IMR-90 (cell line): ENCODE measurements at regions not wholly inside any gene's neighbourhood (a gene's known extent, or its start where the extent isn't known, plus 50 kb on each side); places are given as distances from the start of the nearest gene placed in this dataset.

Experiments used
- ATAC-seq: fragments of 200-7000 bp; cut with Tn5 transposase; 2 replicates; pipeline ENCODE4 v1.9.1; 2020; ENCODE audit warnings: low read depth, mild to moderate bottlenecking, moderate library complexity
- BruUV-seq: library from RNA; stranded (reverse); fragments of 400-500 nt; replicated peaks from 2 replicates; lab custom pipeline; 2021; lab: Mats Ljungman, UMichigan
- CTCF ChIA-PET: fragments of 300-600 bp; formaldehyde crosslinking; extraction: SDS; loops from one replicate; lab custom pipeline; 2021; ENCODE audit warnings: antibody characterized with exemption; lab: Yijun Ruan, JAX
- POLR2A ChIA-PET: fragments of 300-600 bp; sonication (Branson Sonifier 250); formaldehyde crosslinking; loops from one replicate; lab custom pipeline; 2022; ENCODE audit warnings: antibody characterized with exemption; ENCODE audit not compliant: unreplicated experiment; lab: Charles Lee
- DNase-seq: peaks from one replicate; pipeline ENCODE4 v3.0.0; 2013
- H2AFZ ChIP-seq: replicated peaks from 2 replicates; pipeline ENCODE3; 2013; ENCODE audit warnings: low read length, mild to moderate bottlenecking; ENCODE audit not compliant: poor library complexity
- H2AK5ac ChIP-seq: 2 replicates; pipeline ENCODE4 v1.6.1; 2013; ENCODE audit warnings: low read depth, low read length, inconsistent platforms
- H2AK9ac ChIP-seq: replicated peaks from 2 replicates; pipeline ENCODE3; 2013; ENCODE audit warnings: mild to moderate bottlenecking, low read depth, low read length, moderate library complexity; ENCODE audit not compliant: poor library complexity
- H2BK120ac ChIP-seq: 2 replicates; pipeline ENCODE4 v1.6.1; 2013; ENCODE audit warnings: low read depth, low read length, inconsistent platforms
- H2BK15ac ChIP-seq: 3 replicates; pipeline ENCODE4 v1.6.1; 2013; ENCODE audit warnings: low read depth, low read length, inconsistent platforms
- H2BK20ac ChIP-seq: 2 replicates; pipeline ENCODE4 v1.6.1; 2013; ENCODE audit warnings: low read depth, mild to moderate bottlenecking, inconsistent platforms, low read length, moderate library complexity
- H2BK5ac ChIP-seq: 2 replicates; pipeline ENCODE4 v1.6.1; 2013; ENCODE audit warnings: mild to moderate bottlenecking, low read depth, low read length, inconsistent platforms; ENCODE audit not compliant: poor library complexity, severe bottlenecking
- H3K14ac ChIP-seq: replicated peaks from 2 replicates; pipeline ENCODE4 v1.6.1; 2013; ENCODE audit warnings: low read depth, low read length, inconsistent platforms
- H3K18ac ChIP-seq: 2 replicates; pipeline ENCODE4 v1.6.1; 2013; ENCODE audit warnings: low read depth, low read length, control low read depth
- H3K23ac ChIP-seq: 2 replicates; pipeline ENCODE4 v1.6.1; 2013; ENCODE audit warnings: low read depth, low read length, inconsistent platforms
- H3K27ac ChIP-seq: 2 replicates; pipeline ENCODE4 v1.5.1; 2013; ENCODE audit warnings: mild to moderate bottlenecking, control low read depth, low read length; ENCODE audit not compliant: insufficient read depth
- H3K27me3 ChIP-seq: 2 replicates; pipeline ENCODE4 v1.6.1; 2013; ENCODE audit warnings: low read length; ENCODE audit not compliant: control insufficient read depth, insufficient read depth
- H3K36me3 ChIP-seq: 2 replicates; pipeline ENCODE4 v1.6.1; 2013; ENCODE audit warnings: low read length, mixed read lengths; ENCODE audit not compliant: control insufficient read depth, insufficient read depth
- H3K4ac ChIP-seq: 2 replicates; pipeline ENCODE4 v1.6.1; 2013; ENCODE audit warnings: low read depth, low read length, inconsistent platforms
- H3K4me1 ChIP-seq: 2 replicates; pipeline ENCODE4 v1.6.1; 2013; ENCODE audit warnings: low read length, mixed read lengths; ENCODE audit not compliant: control insufficient read depth, insufficient read depth
- H3K4me2 ChIP-seq: 2 replicates; pipeline ENCODE4 v1.6.1; 2013; ENCODE audit warnings: low read depth, mild to moderate bottlenecking, control low read depth, low read length, moderate library complexity
- H3K4me3 ChIP-seq: 2 replicates; pipeline ENCODE4 v1.5.1; 2013; ENCODE audit warnings: low read depth, mild to moderate bottlenecking, control low read depth, low read length, moderate library complexity; ENCODE audit not compliant: insufficient read depth
- H3K56ac ChIP-seq: 2 replicates; pipeline ENCODE4 v1.6.1; 2013; ENCODE audit warnings: low read length, inconsistent platforms; ENCODE audit not compliant: insufficient read depth; ENCODE audit errors: extremely low read depth
- H3K79me1 ChIP-seq, 2 experiments: 2 replicates each; pipeline ENCODE4 v1.6.1; 2013; ENCODE audit warnings: low read length in 2 of 2, inconsistent platforms in 1 of 2, low read depth in 1 of 2
- H3K9ac ChIP-seq: 2 replicates; pipeline ENCODE4 v1.6.1; 2013; ENCODE audit warnings: low read depth, low read length, control low read depth
- H3K9me1 ChIP-seq: 2 replicates; pipeline ENCODE4 v1.6.1; 2013; ENCODE audit warnings: low read length, inconsistent platforms; ENCODE audit not compliant: insufficient read depth
- H3K9me3 ChIP-seq: 2 replicates; pipeline ENCODE4 v1.6.1; 2013; ENCODE audit warnings: low read length; ENCODE audit not compliant: control insufficient read depth, insufficient read depth
- H4K20me1 ChIP-seq: 2 replicates; pipeline ENCODE4 v1.6.1; 2013; ENCODE audit warnings: low read length, inconsistent platforms; ENCODE audit not compliant: insufficient read depth
- H4K5ac ChIP-seq: 2 replicates; pipeline ENCODE4 v1.6.1; 2013; ENCODE audit warnings: mild to moderate bottlenecking, low read depth, low read length, control low read depth
- H4K8ac ChIP-seq, 2 experiments: 2 replicates each; pipeline ENCODE4 v1.6.1; 2013; ENCODE audit warnings: low read depth in 2 of 2, low read length in 2 of 2, control low read depth in 1 of 2, inconsistent platforms in 1 of 2
- H4K91ac ChIP-seq: 2 replicates; pipeline ENCODE4 v1.6.1; 2013; ENCODE audit warnings: low read depth, low read length, inconsistent platforms; ENCODE audit not compliant: insufficient read depth
- BHLHE40 ChIP-seq: fragments of 150-350 bp; IDR thresholded peaks from 2 replicates; pipeline ENCODE4 v1.6.1; 2016; ENCODE audit warnings: mild to moderate bottlenecking, low read depth, low read length
- CEBPB ChIP-seq: IDR thresholded peaks from 2 replicates; pipeline ENCODE4 v1.6.1; 2012; ENCODE audit warnings: low read depth, low read length, improper control_type of control experiment
- CHD1 ChIP-seq: IDR thresholded peaks from 2 replicates; pipeline ENCODE4 v1.6.1; 2012; ENCODE audit warnings: low read depth, low read length, improper control_type of control experiment
- FOS ChIP-seq: fragments of 150-350 bp; IDR thresholded peaks from 2 replicates; pipeline ENCODE4 v1.6.1; 2016; ENCODE audit warnings: low read depth, low read length
- MAFK ChIP-seq: IDR thresholded peaks from 2 replicates; pipeline ENCODE4 v1.6.1; 2012; ENCODE audit warnings: low read depth, low read length, improper control_type of control experiment
- MAZ ChIP-seq: IDR thresholded peaks from 2 replicates; pipeline ENCODE4 v1.6.1; 2012; ENCODE audit warnings: low read depth, mild to moderate bottlenecking, low read length, improper control_type of control experiment, moderate library complexity, borderline replicate concordance
- MXI1 ChIP-seq: IDR thresholded peaks from 2 replicates; pipeline ENCODE4 v1.6.1; 2012; ENCODE audit warnings: low read depth, mild to moderate bottlenecking, low read length, moderate library complexity, borderline replicate concordance
- NFE2L2 ChIP-seq: fragments of 150-350 bp; IDR thresholded peaks from 2 replicates; pipeline ENCODE4 v1.6.1; 2016; ENCODE audit warnings: low read depth, mild to moderate bottlenecking, low read length
- POLR2A ChIP-seq: IDR thresholded peaks from 2 replicates; pipeline ENCODE4 v1.6.1; 2012; ENCODE audit warnings: mild to moderate bottlenecking, low read depth, low read length
- RAD21 ChIP-seq: IDR thresholded peaks from 2 replicates; pipeline ENCODE4 v1.6.1; 2012; ENCODE audit warnings: low read length, improper control_type of control experiment
- RCOR1 ChIP-seq: IDR thresholded peaks from 2 replicates; pipeline ENCODE4 v1.6.1; 2012; ENCODE audit warnings: mild to moderate bottlenecking, low read length, improper control_type of control experiment; ENCODE audit not compliant: insufficient replicate concordance
- RFX5 ChIP-seq: IDR thresholded peaks from 2 replicates; pipeline ENCODE4 v1.8.0; 2012; ENCODE audit warnings: low read depth, mild to moderate bottlenecking, low read length, moderate library complexity
- SMC3 ChIP-seq: fragments of 150-350 bp; IDR thresholded peaks from 2 replicates; pipeline ENCODE4 v1.6.1; 2016; ENCODE audit warnings: low read depth, mild to moderate bottlenecking, antibody characterized with exemption, low read length, moderate library complexity
- USF2 ChIP-seq: fragments of 150-350 bp; IDR thresholded peaks from 2 replicates; pipeline ENCODE4 v1.6.1; 2017; ENCODE audit warnings: mild to moderate bottlenecking, antibody characterized with exemption, low read length, low read depth
- WGBS, 2 experiments: methylation state at CpG; one replicate each; pipeline versions ENCODE4 v1.1.5 to v1.1.7; 2013; ENCODE audit warnings: missing lambda C conversion rate in 2 of 2; ENCODE audit not compliant: insufficient read length in 1 of 2; ENCODE audit errors: extremely low coverage in 2 of 2; 5-methylcytosine and 5-hydroxymethylcytosine counted together
- dilution Hi-C: fragments of 300-500 bp; cut with HindIII; formaldehyde crosslinking; loops from one replicate; pipeline ENCODE4 v1.14.3; 2018; ENCODE audit warnings: low sequenced_read_pairs; ENCODE audit not compliant: unreplicated experiment
- in situ Hi-C: fragments of 300-500 bp; cut with MboI; formaldehyde crosslinking; loops from 3 replicates; pipeline ENCODE4 v1.14.3; 2019; ENCODE audit warnings: low sequenced_read_pairs, inconsistent platforms, mixed read lengths
- intact Hi-C: fragments of 100-400 bp; cut with micrococcal nuclease; formaldehyde crosslinking; loops from 2 replicates; pipeline ENCODE4 v1.10.0; 2022
- TF ChIP-seq, protein P1 (sequence below): fragments of 150-350 bp; IDR thresholded peaks from 2 replicates; pipeline ENCODE4 v1.6.1; 2016; ENCODE audit warnings: low read depth, mild to moderate bottlenecking, low read length, moderate library complexity, borderline replicate concordance
- TF ChIP-seq, protein P2 (sequence below): conservative IDR thresholded peaks from 2 replicates; pipeline ENCODE4 v1.5.1; 2012; ENCODE audit warnings: mild to moderate bottlenecking, low read depth, low read length, improper control_type of control experiment

DNA sequence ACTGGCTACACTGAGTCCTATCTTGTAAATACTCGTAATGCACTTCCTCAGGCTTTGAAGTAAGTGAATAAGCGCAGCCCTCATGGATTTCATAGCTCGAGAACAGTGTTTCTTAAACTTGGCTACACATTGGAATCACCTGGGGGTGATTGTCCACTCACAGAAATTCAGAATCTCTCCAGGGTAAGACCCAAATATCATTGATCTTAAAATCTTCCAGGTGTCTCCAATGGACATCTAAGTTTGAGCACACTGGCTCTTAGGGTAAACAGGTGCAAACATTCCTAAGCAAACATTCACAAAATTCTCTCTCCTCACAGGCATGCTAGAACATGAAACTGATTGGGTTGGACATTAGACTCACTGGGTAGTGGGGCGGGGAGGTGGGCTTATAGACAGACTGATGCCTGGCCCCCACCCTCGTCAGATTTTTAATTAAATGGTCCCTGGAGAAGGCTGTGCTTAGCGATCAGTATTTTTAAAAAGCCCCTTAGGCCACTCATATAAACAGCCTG lies 279.7 kb upstream of the TBL1XR1 start:
- no CpG with 5 or more reads among the region's 6 CpGs for WGBS, 2 experiments
- TF ChIP-seq MAZ (no peak), CEBPB (no peak), NFE2L2 (no peak), SMC3 (no peak), RFX5 (no peak), MXI1 (no peak), POLR2A (no peak), USF2 (no peak), MAFK (no peak), BHLHE40 (no peak), RCOR1 (no peak), CHD1 (no peak), FOS (no peak), RAD21 (no peak)
- TF ChIP-seq, protein P1, sequence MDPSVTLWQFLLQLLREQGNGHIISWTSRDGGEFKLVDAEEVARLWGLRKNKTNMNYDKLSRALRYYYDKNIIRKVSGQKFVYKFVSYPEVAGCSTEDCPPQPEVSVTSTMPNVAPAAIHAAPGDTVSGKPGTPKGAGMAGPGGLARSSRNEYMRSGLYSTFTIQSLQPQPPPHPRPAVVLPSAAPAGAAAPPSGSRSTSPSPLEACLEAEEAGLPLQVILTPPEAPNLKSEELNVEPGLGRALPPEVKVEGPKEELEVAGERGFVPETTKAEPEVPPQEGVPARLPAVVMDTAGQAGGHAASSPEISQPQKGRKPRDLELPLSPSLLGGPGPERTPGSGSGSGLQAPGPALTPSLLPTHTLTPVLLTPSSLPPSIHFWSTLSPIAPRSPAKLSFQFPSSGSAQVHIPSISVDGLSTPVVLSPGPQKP = no peak
- TF ChIP-seq, protein P2, sequence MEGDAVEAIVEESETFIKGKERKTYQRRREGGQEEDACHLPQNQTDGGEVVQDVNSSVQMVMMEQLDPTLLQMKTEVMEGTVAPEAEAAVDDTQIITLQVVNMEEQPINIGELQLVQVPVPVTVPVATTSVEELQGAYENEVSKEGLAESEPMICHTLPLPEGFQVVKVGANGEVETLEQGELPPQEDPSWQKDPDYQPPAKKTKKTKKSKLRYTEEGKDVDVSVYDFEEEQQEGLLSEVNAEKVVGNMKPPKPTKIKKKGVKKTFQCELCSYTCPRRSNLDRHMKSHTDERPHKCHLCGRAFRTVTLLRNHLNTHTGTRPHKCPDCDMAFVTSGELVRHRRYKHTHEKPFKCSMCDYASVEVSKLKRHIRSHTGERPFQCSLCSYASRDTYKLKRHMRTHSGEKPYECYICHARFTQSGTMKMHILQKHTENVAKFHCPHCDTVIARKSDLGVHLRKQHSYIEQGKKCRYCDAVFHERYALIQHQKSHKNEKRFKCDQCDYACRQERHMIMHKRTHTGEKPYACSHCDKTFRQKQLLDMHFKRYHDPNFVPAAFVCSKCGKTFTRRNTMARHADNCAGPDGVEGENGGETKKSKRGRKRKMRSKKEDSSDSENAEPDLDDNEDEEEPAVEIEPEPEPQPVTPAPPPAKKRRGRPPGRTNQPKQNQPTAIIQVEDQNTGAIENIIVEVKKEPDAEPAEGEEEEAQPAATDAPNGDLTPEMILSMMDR = no peak
- Histone ChIP-seq H3K9me3 (no peaks in the 10 kb centered on the region), H3K9me1 (no peaks in the 10 kb centered on the region), H3K36me3 (no peaks in the 10 kb centered on the region), H4K91ac (peak overlapping the region; percentile 55; the same call in 1 of the 2 replicates), H3K79me1 (no peaks in the 10 kb centered on the region), H3K4me3 (no peak overlapping the region), H2AK9ac (no peak overlapping the region), H2AFZ (no peak overlapping the region), H3K4me2 (no peak overlapping the region), H4K8ac (no peak overlapping the region), H3K4ac (no peak overlapping the region), H2BK20ac (peak overlapping the region; percentile 63), H2BK15ac (peak overlapping the region; percentile 55; the same call in 1 of the 3 replicates), H2AK5ac (0 out of 2 replicates have a peak overlapping the region, but pooled peaks have one; percentile 32), H2BK5ac (no peak overlapping the region), H3K23ac (no peak overlapping the region), H2BK120ac (peak overlapping the region; percentile 4; the same call in 1 of the 2 replicates), H3K14ac (no peak overlapping the region), H3K4me1 (peaks cover 6% of the 10 kb centered on the region), H3K27me3 (no peaks in the 10 kb centered on the region), H3K18ac (peak overlapping the region; percentile 40; the same call in 1 of the 2 replicates), H4K20me1 (no peaks in the 10 kb centered on the region), H3K56ac (no peak overlapping the region), H4K5ac (0 out of 2 replicates have a peak overlapping the region, but pooled peaks have one; percentile 25), H3K9ac (no peak overlapping the region), H3K27ac (no peak overlapping the region)
- in situ Hi-C loops (no loop called here), intact Hi-C loops (loop anchor here (5.0 to 10.0 kb wide), 2 partner anchors 120 to 348 kb away; no protein-coding TSS in a partner anchor), dilution Hi-C loops (no loop called here)
- no TSS peak for BruUV-seq
- ChIA-PET CTCF (interaction anchor here (0.6 kb wide), 1 partner anchor 419 kb away, joined by 3 read pairs; no protein-coding TSS in a partner anchor), POLR2A (no interaction called here)
- DNase-seq (no peak), ATAC-seq (no peak)
